HepG2 (cell line): ENCODE measurements at regions not wholly inside any gene's neighbourhood (a gene's known extent, or its start where the extent isn't known, plus 50 kb on each side); places are given as distances from the start of the nearest gene placed in this dataset.

Experiments
- ETV6 ChIP-seq: sonication (generic); formaldehyde crosslinking; conservative IDR thresholded peaks from 2 replicates; pipeline ENCODE4 v1.4.0; 2020; ENCODE audit warnings: missing genetic modification reagents
- EZH2 ChIP-seq: conservative IDR thresholded peaks from 2 replicates; pipeline ENCODE4 v1.6.1; 2012; ENCODE audit warnings: mild to moderate bottlenecking, low read depth, low read length, moderate library complexity
- FOSL2 ChIP-seq: sonication (generic); formaldehyde crosslinking; IDR thresholded peaks from 2 replicates; pipeline ENCODE4 v1.4.0; 2020; ENCODE audit warnings: missing genetic modification reagents
- FOXK1 ChIP-seq: sonication (generic); formaldehyde crosslinking; IDR thresholded peaks from 2 replicates; pipeline ENCODE4 v1.4.0; 2020; ENCODE audit warnings: low read depth, missing genetic modification reagents, borderline replicate concordance
- FOXO1 ChIP-seq: sonication (generic); formaldehyde crosslinking; IDR thresholded peaks from 2 replicates; pipeline ENCODE4 v1.4.0; 2020; ENCODE audit warnings: missing genetic modification reagents
- GABPA ChIP-seq, 2 experiments: IDR thresholded peaks; 2 replicates each; pipeline ENCODE4 v1.6.1; 2011 to 2016; ENCODE audit warnings: low read depth in 2 of 2, low read length in 1 of 2, missing biosample characterization in 1 of 2, missing genetic modification characterization in 1 of 2
- GATAD2A ChIP-seq: IDR thresholded peaks from 2 replicates; pipeline ENCODE4 v1.6.1; 2016
- GFI1 ChIP-seq: sonication (generic); formaldehyde crosslinking; IDR thresholded peaks from 2 replicates; pipeline ENCODE4 v1.5.0; 2020; ENCODE audit warnings: missing genetic modification reagents, mild to moderate bottlenecking, borderline replicate concordance
- MIER3 ChIP-seq: IDR thresholded peaks from 2 replicates; pipeline ENCODE4 v1.6.1; 2016; ENCODE audit warnings: missing compliant biosample characterization, borderline replicate concordance
- RAD21 ChIP-seq: fragments of 450-650 bp; formaldehyde crosslinking; IDR thresholded peaks from 2 replicates; pipeline ENCODE4 v1.5.0; 2020; ENCODE audit warnings: mild to moderate bottlenecking
- RBAK ChIP-seq: sonication (generic); formaldehyde crosslinking; IDR thresholded peaks from 2 replicates; pipeline ENCODE4 v1.5.1; 2020; ENCODE audit warnings: mild to moderate bottlenecking, missing genetic modification reagents
- REXO4 ChIP-seq: sonication (generic); formaldehyde crosslinking; IDR thresholded peaks from 2 replicates; pipeline ENCODE4 v1.8.0; 2022; ENCODE audit warnings: missing genetic modification reagents, mild to moderate bottlenecking, borderline replicate concordance
- SMC3 ChIP-seq: IDR thresholded peaks from 2 replicates; pipeline ENCODE4 v1.6.1; 2011; ENCODE audit warnings: low read length, improper control_type of control experiment
- STAG1 ChIP-seq: sonication (generic); formaldehyde crosslinking; IDR thresholded peaks from 2 replicates; pipeline ENCODE4 v1.4.0; 2020; ENCODE audit warnings: missing genetic modification reagents
- TARDBP ChIP-seq: sonication (generic); formaldehyde crosslinking; IDR thresholded peaks from 2 replicates; pipeline ENCODE4 v1.8.0; 2022; ENCODE audit warnings: mild to moderate bottlenecking, missing genetic modification reagents
- THAP11 ChIP-seq: IDR thresholded peaks from 2 replicates; pipeline ENCODE4 v1.6.1; 2016; ENCODE audit warnings: missing biosample characterization, missing genetic modification reagents
- YEATS4 ChIP-seq: sonication (generic); formaldehyde crosslinking; IDR thresholded peaks from 2 replicates; pipeline ENCODE4 v1.4.0; 2020; ENCODE audit warnings: missing genetic modification reagents, borderline replicate concordance
- ZKSCAN8 ChIP-seq: IDR thresholded peaks from 2 replicates; pipeline ENCODE4 v1.6.1; 2016; ENCODE audit warnings: borderline replicate concordance, missing genetic modification reagents, missing compliant biosample characterization
- ZMYM4 ChIP-seq: sonication (generic); formaldehyde crosslinking; IDR thresholded peaks from 2 replicates; pipeline ENCODE4 v1.8.1; 2023; ENCODE audit warnings: mild to moderate bottlenecking, missing genetic modification reagents
- ZNF143 ChIP-seq: sonication (generic); formaldehyde crosslinking; IDR thresholded peaks from 2 replicates; pipeline ENCODE4 v1.4.0; 2020; ENCODE audit warnings: missing genetic modification reagents
- ZNF383 ChIP-seq: sonication (generic); formaldehyde crosslinking; IDR thresholded peaks from 2 replicates; pipeline ENCODE4 v1.4.0; 2020; ENCODE audit warnings: missing genetic modification reagents, mild to moderate bottlenecking, borderline replicate concordance
- ZNF550 ChIP-seq: sonication (generic); formaldehyde crosslinking; IDR thresholded peaks from 2 replicates; pipeline ENCODE4 v1.4.0; 2020; ENCODE audit warnings: mild to moderate bottlenecking, missing genetic modification reagents, borderline replicate concordance
- ZNF567 ChIP-seq: sonication (generic); formaldehyde crosslinking; IDR thresholded peaks from 2 replicates; pipeline ENCODE4 v1.8.1; 2023; ENCODE audit warnings: mild to moderate bottlenecking, missing genetic modification reagents, borderline replicate concordance
- ZNF605 ChIP-seq: sonication (generic); formaldehyde crosslinking; IDR thresholded peaks from 2 replicates; pipeline ENCODE4 v1.8.0; 2022; ENCODE audit warnings: mild to moderate bottlenecking, missing genetic modification reagents
- ZNF644 ChIP-seq: IDR thresholded peaks from 2 replicates; pipeline ENCODE4 v1.6.1; 2016; ENCODE audit warnings: low read depth
- ZNF788 ChIP-seq: sonication (generic); formaldehyde crosslinking; IDR thresholded peaks from 2 replicates; pipeline ENCODE4 v1.5.0; 2020; ENCODE audit warnings: mild to moderate bottlenecking, missing genetic modification reagents, borderline replicate concordance
- TF ChIP-seq, protein P1 (sequence below): IDR thresholded peaks from 2 replicates; pipeline ENCODE4 v1.6.1; 2016; ENCODE audit warnings: low read depth

DNA sequence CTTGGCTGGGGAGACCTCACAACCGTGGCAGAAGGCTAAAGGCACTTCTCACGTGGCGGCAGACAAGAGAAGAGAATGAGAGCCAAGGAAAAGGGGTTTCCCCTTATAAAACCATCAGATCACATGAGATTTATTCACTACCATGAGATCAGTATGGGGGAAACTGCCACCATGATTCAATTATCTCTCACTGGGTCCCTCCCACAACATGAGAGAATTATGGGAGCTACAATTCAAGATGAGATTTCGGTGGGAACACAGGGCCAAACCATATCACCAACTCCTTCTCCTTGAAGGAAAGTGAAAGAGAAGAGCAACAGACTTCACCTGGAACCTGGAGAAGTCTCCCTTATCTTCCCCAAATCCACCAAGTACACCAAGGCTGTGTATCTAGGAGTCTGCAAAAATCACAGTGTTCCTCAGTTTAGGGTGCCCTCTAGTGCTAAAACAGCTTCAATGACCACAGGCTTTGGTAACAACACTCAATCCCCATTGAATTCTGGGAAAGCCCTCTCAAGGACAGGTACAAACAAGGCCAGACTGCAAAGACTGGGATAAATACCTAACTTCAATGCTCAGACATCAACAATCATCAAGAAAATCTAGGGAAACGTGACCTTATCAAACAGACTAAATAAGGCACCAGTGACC, 148.8 kb upstream of the SRD5A2 start (continued):
- TF ChIP-seq, protein P1, sequence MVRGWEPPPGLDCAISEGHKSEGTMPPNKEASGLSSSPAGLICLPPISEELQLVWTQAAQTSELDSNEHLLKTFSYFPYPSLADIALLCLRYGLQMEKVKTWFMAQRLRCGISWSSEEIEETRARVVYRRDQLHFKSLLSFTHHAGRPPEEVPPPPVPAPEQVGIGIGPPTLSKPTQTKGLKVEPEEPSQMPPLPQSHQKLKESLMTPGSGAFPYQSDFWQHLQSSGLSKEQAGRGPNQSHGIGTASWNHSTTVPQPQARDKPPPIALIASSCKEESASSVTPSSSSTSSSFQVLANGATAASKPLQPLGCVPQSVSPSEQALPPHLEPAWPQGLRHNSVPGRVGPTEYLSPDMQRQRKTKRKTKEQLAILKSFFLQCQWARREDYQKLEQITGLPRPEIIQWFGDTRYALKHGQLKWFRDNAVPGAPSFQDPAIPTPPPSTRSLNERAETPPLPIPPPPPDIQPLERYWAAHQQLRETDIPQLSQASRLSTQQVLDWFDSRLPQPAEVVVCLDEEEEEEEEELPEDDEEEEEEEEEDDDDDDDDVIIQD, result 0 out of 2 replicates have a peak, but pooled peaks have one; percentile 46
- TF ChIP-seq SMC3 (peak; percentile 38; the same call in 1 of the 2 replicates), RBAK (CRISPR knock-in tag) (no peak), FOXK1 (CRISPR knock-in tag) (peak; percentile 44; the same call in 1 of the 2 replicates), ZMYM4 (peak; percentile 70), ZNF788 (0 out of 2 replicates have a peak, but pooled peaks have one; percentile 30), FOXO1 (CRISPR knock-in tag) (peak; percentile 56; the same call in 1 of the 2 replicates), GABPA (IDR thresholded peaks at IDR 0.05; ENCODE audit: low read depth, low read length) (no peak), GABPA (CRISPR knock-in tag; IDR thresholded peaks at IDR 0.05; ENCODE audit: low read depth) (0 out of 2 replicates have a peak, but pooled peaks have one; percentile 14), REXO4 (CRISPR knock-in tag) (no peak), YEATS4 (CRISPR knock-in tag) (no peak), ZNF383 (CRISPR knock-in tag) (peak; percentile 64; the same call in 1 of the 2 replicates), THAP11 (CRISPR knock-in tag) (0 out of 2 replicates have a peak, but pooled peaks have one; percentile 31), TARDBP (no peak), ZNF605 (0 out of 2 replicates have a peak, but pooled peaks have one; percentile 27), GFI1 (CRISPR knock-in tag) (0 out of 2 replicates have a peak, but pooled peaks have one; percentile 39), RAD21 (CRISPR knock-in tag) (peak; percentile 45; the same call in 1 of the 2 replicates), EZH2 (no peak), ZKSCAN8 (CRISPR knock-in tag) (no peak), ZNF143 (CRISPR knock-in tag) (peak; percentile 85), MIER3 (CRISPR knock-in tag) (no peak), ZNF567 (CRISPR knock-in tag) (0 out of 2 replicates have a peak, but pooled peaks have one; percentile 27), ZNF550 (CRISPR knock-in tag) (no peak), ETV6 (CRISPR knock-in tag) (no peak), FOSL2 (CRISPR knock-in tag) (0 out of 2 replicates have a peak, but pooled peaks have one; percentile 11), ZNF644 (CRISPR knock-in tag) (peak; percentile 68; the same call in 1 of the 2 replicates), GATAD2A (CRISPR knock-in tag) (0 out of 2 replicates have a peak, but pooled peaks have one; percentile 18), STAG1 (CRISPR knock-in tag) (peak; percentile 73)
